NCI-H748 treated with DMSO at 0.1 percent for 48 hours (cell line): ENCODE measurements at regions not wholly inside any gene's neighbourhood (a gene's known extent, or its start where the extent isn't known, plus 50 kb on each side); places are given as distances from the start of the nearest gene placed in this dataset.

Source experiments
- DNase-seq: peaks from one replicate; lab custom pipeline; 2025; lab: John Stamatoyannopoulos, UW

- peak; percentile 19 for DNase-seq
Observed at GRCh38 chr10:56605051-56605450, 244.0 kb upstream of the ZWINT start.

DNA sequence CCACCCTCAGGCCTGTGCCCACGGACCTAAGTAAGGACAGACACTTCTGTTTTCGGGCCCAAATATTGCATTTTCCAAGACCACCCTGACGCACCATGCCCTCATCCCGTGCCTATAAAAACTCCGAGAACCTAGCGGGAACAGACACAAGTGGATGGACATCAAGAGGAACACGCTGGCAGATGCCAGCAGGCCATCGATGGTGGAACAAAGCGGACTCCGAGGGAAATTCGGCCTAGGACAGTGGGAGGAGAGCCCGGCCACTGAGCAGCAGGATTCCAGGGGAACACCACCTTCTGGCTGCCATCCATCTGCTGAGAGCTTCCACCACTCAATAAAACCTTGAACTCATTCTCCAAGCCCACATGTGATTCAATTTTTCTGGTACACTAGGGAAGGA, 243.6 kb upstream of the ZWINT start:
- no peak for DNase-seq

- peak; percentile 32 for DNase-seq
Observed at GRCh38 chr10:56599201-56599600, 238.1 kb upstream of the ZWINT start.

DNA sequence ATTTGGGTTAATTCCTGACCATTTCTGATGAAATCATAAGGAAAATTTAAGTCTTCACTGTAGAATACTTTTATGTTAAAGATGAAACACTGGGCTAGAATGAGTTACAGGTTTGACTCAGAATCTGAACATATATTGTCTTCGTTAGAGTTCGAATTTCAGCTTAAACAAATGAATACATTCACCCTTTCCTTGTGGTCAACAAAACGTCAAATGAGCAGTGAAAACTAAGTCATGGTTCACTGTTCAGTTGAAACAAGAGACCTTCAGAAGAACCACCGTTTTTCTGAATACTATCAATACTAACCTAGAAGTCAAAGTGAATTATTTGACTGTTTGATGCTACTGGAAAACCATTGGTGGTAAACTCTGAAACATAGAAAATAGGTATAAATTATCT, 235.2 kb upstream of the ZWINT start:
- DNase-seq: no peak

DNA sequence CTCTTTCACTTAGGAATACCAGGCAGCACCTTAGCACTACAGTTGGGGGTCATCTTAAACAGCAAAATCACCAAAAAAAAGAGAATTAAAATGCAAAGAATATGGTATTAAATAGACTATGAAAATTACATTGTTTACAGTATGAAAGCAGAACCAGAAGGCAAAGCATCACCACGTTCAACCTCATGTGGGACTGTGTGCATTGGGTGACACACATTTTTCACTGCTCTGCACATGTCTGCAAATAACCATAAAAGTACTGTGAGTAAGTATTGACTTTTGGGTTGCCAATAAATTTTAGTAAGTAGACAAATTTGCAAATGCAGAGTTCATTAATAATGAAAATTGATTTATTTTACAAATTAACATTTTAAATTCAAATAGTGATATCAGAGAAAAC, 232.1 kb upstream of the ZWINT start:
- DNase-seq: no peak

DNA sequence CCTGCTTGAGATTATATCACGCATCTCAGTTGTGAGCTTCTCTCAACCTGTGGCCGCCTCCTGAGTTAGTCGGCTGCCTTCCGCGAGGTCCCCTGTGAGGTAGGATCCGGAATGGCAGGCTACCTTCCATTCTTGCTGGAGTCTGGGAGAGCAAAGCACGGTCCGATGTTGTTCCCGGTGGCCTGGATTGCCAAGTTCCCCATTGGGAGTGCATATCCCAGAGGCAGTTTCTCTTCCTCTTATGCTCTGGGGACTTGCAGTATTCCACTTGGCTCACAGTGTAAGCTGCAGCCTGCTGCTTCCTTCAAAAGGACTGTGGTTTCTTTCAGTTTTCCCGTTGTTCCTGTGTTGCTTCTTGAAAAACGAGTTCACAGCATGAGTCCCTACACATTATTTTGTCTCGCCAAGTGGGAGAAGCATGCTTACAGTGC, 225.4 kb upstream of the ZWINT start:
- DNase-seq: no peak

- no peak for DNase-seq
Observed at GRCh38 chr10:56585447-56586171, 224.6 kb upstream of the ZWINT start.

DNA sequence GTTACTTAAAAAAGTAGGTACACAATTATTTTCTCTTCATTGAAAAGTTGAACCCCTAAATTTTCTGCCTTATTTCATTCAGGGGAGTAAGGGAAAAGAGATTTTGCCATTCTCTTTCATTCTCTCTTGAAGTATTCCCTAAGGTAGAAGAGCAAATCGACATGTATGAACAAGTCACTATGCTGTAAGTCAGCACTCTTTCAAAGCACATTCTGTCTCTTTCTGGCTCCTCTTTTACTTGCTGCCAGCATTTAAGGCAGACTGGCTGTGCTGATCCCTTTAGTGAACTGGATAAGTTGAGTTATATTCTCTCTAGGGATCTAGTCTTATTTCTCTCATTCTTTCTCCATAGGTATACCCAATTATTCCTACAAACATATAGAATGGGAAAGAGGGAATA, 222.3 kb upstream of the ZWINT start:
- no peak for DNase-seq

DNA sequence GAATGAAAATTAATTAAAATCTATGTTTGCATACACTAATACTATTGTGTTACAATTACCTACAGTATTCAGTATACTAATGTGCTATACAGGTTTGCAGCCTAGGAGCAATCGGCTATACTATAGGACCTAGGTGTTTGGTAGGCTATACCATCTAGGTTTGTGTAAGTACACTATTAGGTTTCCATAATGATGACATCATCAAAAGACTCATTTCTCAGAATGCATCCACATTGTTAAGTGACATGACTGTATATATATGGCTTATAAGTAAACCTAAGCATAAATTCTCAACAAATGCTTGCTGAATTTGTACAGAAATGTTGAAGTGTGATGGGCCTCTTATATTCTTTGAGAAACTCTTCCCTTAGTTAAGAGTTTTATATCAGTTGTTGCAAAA, 206.5 kb upstream of the ZWINT start:
- no peak for DNase-seq

DNA sequence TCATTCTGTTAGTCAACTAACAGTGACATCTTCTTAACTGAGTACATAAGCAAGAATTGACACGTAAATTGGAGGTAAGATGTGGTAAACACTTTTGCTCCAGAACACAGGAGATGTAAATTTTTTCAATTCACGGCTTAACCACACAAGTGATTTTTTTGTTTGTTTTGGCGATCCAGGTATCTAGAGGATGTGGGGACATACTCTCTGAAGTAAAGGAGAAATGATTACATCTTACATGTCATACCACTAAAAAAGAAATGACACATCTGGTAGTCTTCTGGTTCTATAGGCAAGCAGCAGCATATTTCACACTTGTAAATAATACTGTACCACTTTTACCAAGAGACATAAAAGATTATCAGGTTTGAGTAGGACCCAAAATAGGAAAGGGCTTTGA, 200.3 kb upstream of the ZWINT start:
- DNase-seq: no peak

GRCh38 chr10:56551037-56551436, 190.0 kb upstream of the ZWINT start:
- no peak for DNase-seq

DNA sequence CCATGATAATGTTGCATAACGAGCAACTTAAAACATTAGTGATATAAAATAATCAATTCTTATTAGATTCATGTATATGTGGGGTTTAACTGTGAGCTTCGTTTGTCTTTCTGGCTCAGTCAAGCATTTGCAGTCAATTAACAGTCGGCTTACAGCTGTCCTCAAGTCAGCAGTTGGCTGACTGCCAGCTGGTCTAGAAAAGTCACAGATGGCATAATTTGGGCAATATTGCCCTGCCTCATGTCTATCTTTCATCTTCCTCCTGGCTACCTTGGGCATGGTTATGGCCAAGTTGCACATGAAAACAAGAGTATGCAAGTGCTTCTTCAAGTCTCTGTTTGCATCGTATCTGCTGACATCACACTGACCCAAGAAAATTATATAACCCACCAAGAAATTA, 186.1 kb upstream of the ZWINT start:
- peak; percentile 42 for DNase-seq

- DNase-seq: no peak
Observed at GRCh38 chr10:56537984-56538383, 176.9 kb upstream of the ZWINT start.

GRCh38 chr10:56522166-56522565, 161.1 kb upstream of the ZWINT start:
- no peak for DNase-seq

GRCh38 chr10:56508562-56508961, 147.5 kb upstream of the ZWINT start:
- DNase-seq: no peak

DNA sequence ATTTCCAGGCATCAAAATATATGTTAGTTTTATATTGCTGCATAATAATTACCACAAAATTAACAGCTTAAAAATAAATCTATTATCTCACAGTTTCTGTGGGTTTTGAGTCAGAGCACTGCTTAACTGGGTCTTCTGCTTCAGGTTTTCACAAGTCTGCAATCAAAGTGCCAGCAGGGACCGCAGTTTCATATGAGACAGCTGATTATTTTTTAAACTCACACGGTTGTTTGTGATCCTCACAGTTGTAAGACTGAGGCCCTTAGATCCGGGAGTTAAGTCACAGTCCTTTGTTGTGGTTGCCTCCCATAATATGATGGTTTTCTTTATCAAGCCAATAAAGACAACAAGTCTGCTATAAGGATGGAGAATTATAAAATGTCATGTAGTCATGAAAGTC, 146.0 kb upstream of the ZWINT start:
- DNase-seq: no peak

- DNase-seq: no peak
Observed at GRCh38 chr10:56505555-56505954, 144.5 kb upstream of the ZWINT start.

GRCh38 chr10:56496186-56496486, 135.1 kb upstream of the ZWINT start:
- no peak for DNase-seq

GRCh38 chr10:56487746-56488145, 126.7 kb upstream of the ZWINT start:
- DNase-seq: no peak

GRCh38 chr10:56481521-56482091, 120.5 kb upstream of the ZWINT start:
- DNase-seq: no peak

- DNase-seq: no peak
Observed at GRCh38 chr10:56472978-56473377, 111.9 kb upstream of the ZWINT start.

DNA sequence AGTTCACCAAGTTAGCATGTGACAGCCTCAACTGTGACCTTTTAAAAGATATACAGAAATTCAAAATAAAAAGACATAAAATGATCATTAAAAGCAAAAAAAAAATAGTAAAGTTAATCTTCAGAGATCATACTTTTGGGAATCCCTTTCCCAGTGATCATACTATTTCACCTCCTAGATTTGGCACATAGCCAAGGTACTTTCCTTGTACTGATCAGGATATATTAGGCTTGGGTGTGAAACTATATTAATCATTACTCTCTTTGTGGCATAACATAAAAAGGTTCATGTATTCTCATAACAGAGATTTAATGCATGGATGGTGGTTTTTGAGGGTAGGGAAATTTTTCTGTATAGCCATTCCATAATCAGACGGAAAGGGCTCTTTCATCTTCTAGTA, 109.6 kb upstream of the ZWINT start:
- DNase-seq: no peak

GRCh38 chr10:56469482-56469881, 108.4 kb upstream of the ZWINT start:
- no peak for DNase-seq

DNA sequence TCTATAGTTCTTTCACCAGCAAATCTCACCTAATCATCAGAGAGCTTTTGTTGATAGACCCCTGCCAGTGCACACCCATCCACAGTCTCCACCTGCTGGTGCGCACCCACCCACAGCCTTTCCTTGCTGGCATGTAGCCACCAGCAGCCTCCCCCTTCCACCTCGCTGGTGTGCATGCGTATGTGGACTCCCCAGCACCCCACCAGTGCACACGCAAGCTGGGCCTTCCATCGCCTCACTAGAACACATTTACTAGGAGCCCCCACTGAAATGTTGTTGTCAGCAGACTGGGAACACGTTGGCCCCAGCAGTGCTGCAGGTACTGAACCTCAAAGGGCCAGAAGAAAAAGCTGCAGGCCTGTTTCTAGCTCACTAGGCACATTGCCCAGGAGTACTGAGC, 104.9 kb upstream of the ZWINT start:
- DNase-seq: no peak
